ENCODE measurements at regions not wholly inside any gene's neighbourhood (a gene's known extent, or its start where the extent isn't known, plus 50 kb on each side); places are given as distances from the start of the nearest gene placed in this dataset.

DNA sequence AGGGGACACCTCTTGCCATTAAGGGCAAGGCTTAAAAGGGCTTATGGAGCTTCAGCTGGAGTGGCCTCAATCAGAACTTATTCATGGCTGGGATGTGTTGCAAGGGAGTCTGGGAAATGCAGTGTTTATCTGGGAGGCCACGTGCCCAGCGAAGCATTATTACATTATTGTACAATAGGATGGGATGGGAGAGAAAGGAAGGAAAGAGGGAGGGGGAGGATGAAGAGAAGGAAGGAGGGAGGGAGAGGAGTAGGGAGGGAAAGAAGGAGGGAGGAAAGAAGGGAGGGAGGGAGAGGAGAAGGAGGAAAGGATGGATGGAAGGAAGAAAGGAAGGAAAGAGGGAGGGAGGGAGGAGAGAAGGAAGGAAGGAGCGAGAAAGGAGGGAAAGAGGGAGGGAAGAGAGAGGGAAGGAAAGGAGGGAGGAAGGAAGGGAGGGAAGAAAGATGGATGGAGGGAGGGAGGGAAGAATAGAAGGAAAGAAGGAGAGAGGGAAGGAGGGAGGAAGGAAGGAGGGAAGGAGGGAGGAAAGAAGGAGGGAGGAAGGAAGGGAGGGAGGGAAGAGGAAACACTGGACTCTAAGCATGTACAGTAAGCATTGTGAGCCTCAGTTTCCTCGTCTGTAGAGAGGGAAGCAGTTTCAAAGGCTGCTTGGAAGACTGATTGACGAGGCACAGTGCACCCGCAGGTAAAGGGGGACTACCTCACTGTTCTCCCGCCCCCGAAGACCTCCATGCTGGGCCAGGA lies 62.2 kb downstream of the MYEOV start:
- Histone ChIP-seq H3K4me1 (ENCODE audit: control insufficient read depth in 2 of 2, insufficient read depth in 2 of 2, low read length in 1 of 2) (peaks cover 0 to 17% of the 10 kb centered on the region in 2 donors), H3K9me3 (ENCODE audit: control insufficient read depth in 2 of 2, insufficient read depth in 1 of 2, low read depth in 1 of 2, low read length in 1 of 2) (no peaks in the 10 kb centered on the region), H3K27me3 (ENCODE audit: control insufficient read depth in 1 of 2, insufficient read depth in 2 of 2, low read length in 2 of 2) (no peaks in the 10 kb centered on the region), H3K36me3 (ENCODE audit: control insufficient read depth in 2 of 2, insufficient read depth in 2 of 2, low read length in 1 of 2) (peaks cover 0 to 2% of the 10 kb centered on the region in 2 donors), H3K27ac (ENCODE audit: low read depth in 2 of 2, low read length in 1 of 2) (no peak overlapping the region), H3K4me3 (ENCODE audit: low read depth in 1 of 2, low read length in 2 of 2) (no peak overlapping the region)
- WGBS, 2 donors = 81% methylated on average over 8 of the region's 8 CpGs

- Histone ChIP-seq H3K36me3 (ENCODE audit: control insufficient read depth in 2 of 2, insufficient read depth in 2 of 2, low read length in 1 of 2) (peaks cover 0 to 2% of the 10 kb centered on the region in 2 donors), H3K4me1 (ENCODE audit: control insufficient read depth in 2 of 2, insufficient read depth in 2 of 2, low read length in 1 of 2) (peaks cover 2 to 14% of the 10 kb centered on the region in 2 donors), H3K27me3 (ENCODE audit: control insufficient read depth in 1 of 2, insufficient read depth in 2 of 2, low read length in 2 of 2) (no peaks in the 10 kb centered on the region), H3K27ac (ENCODE audit: low read depth in 2 of 2, low read length in 1 of 2) (no peak overlapping the region), H3K4me3 (ENCODE audit: low read depth in 1 of 2, low read length in 2 of 2) (no peak overlapping the region), H3K9me3 (ENCODE audit: control insufficient read depth in 2 of 2, insufficient read depth in 1 of 2, low read depth in 1 of 2, low read length in 1 of 2) (no peaks in the 10 kb centered on the region)
- WGBS, 2 donors = 81 to 84% methylated on average over 15 of the region's 15 CpGs
Observed at GRCh38 chr11:69356703-69357457, 62.9 kb downstream of the MYEOV start.

DNA sequence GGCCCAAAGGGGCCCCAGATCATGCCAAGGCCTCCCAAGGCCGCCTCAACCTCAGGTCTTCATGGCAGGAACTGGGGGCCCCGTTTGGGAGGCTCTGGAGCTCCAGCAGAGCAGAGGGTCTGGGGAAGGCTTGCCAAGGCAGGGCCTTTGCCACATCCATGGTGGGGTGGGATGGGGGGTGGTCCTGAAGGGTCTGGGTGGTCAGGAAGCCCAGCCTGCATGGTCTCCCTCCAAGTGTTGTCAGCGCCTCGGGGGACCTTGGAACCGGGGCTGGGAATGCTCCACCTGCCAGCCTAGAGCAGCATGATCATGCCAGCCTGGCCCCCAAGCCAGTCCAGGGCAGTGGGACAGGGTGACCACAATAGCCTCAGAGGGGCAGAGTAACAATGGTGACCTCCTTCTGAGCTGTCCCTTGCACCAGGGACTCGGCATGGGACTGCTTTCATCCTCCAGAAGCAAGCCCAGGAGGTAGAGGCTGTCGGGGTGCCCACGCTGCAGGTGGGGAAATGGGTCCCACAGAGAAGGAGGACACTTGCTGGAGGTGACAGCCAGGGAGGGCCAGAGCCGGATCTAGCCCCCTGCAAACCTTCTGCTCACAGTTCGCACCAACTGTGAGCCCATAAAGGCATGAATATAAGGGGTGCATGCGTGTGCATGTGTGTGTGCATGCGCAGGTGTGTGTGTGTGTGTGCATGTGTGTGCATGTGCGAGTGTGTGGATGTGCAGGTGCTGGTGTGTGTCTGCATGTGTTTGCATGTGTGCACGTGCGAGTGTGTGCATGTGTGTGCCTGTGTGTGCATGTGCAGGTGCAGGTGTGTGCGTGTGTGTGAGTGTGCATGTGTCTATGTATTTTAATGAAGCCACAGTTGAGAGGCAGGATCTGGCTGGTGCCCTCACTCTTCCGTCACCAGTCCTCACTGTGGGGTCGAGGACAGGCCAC lies 63.8 kb downstream of the MYEOV start:
- H3K4me1 ChIP-seq (ENCODE audit: control insufficient read depth in 2 of 2, insufficient read depth in 2 of 2, low read length in 1 of 2) = peaks cover 2 to 9% of the 10 kb centered on the region in 2 donors
- H3K9me3 ChIP-seq (ENCODE audit: control insufficient read depth in 2 of 2, insufficient read depth in 1 of 2, low read depth in 1 of 2, low read length in 1 of 2) = no peaks in the 10 kb centered on the region
- 82 to 87% methylated on average over 18 of the region's 18 CpGs for WGBS, 2 donors
- no peaks in the 10 kb centered on the region for H3K27me3 ChIP-seq (ENCODE audit: control insufficient read depth in 1 of 2, insufficient read depth in 2 of 2, low read length in 2 of 2)
- no peak overlapping the region for H3K27ac ChIP-seq (ENCODE audit: low read depth in 2 of 2, low read length in 1 of 2)
- no peak overlapping the region for H3K4me3 ChIP-seq (ENCODE audit: low read depth in 1 of 2, low read length in 2 of 2)
- no peaks in the 10 kb centered on the region for H3K36me3 ChIP-seq (ENCODE audit: control insufficient read depth in 2 of 2, insufficient read depth in 2 of 2, low read length in 1 of 2)

DNA sequence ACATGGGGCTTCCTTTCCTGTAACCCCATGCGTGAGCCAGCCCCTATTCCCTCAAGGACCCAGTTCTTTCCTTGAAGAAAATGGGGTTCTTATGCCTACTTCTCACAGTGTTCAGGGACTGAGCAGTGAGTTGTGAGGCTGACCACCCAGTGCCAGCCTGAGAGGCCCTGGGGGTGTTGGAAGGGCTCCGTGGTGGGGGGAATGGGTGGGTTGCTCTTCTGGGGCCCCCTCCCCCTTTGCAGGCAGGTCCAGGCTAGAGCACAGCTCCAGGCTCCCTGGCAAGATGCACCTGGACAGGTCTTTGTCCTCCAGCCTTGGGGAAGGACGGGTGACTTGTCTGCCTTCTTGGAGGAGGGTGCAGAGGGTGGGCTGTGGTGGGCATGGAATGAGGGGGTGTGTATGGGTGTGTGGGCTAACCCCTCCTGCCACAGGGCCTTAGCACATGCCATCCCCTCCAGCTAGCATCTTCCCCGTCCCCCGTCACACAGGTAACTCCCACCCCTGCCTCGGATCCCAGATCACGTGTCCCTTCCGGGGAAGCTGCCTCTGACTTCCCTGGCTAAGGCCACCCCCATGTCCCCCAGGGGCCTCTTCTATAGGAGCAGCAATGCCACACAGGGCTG lies 64.6 kb downstream of the MYEOV start:
- no peak overlapping the region for H3K4me3 ChIP-seq (ENCODE audit: low read depth in 1 of 2, low read length in 2 of 2)
- no peak overlapping the region for H3K27ac ChIP-seq (ENCODE audit: low read depth in 2 of 2, low read length in 1 of 2)
- peaks cover 2 to 5% of the 10 kb centered on the region in 2 donors for H3K4me1 ChIP-seq (ENCODE audit: control insufficient read depth in 2 of 2, insufficient read depth in 2 of 2, low read length in 1 of 2)
- H3K27me3 ChIP-seq (ENCODE audit: control insufficient read depth in 1 of 2, insufficient read depth in 2 of 2, low read length in 2 of 2) = no peaks in the 10 kb centered on the region
- WGBS, 2 donors = 86 to 88% methylated on average over 8 of the region's 8 CpGs
- no peaks in the 10 kb centered on the region for H3K36me3 ChIP-seq (ENCODE audit: control insufficient read depth in 2 of 2, insufficient read depth in 2 of 2, low read length in 1 of 2)
- H3K9me3 ChIP-seq (ENCODE audit: control insufficient read depth in 2 of 2, insufficient read depth in 1 of 2, low read depth in 1 of 2, low read length in 1 of 2) = no peaks in the 10 kb centered on the region

DNA sequence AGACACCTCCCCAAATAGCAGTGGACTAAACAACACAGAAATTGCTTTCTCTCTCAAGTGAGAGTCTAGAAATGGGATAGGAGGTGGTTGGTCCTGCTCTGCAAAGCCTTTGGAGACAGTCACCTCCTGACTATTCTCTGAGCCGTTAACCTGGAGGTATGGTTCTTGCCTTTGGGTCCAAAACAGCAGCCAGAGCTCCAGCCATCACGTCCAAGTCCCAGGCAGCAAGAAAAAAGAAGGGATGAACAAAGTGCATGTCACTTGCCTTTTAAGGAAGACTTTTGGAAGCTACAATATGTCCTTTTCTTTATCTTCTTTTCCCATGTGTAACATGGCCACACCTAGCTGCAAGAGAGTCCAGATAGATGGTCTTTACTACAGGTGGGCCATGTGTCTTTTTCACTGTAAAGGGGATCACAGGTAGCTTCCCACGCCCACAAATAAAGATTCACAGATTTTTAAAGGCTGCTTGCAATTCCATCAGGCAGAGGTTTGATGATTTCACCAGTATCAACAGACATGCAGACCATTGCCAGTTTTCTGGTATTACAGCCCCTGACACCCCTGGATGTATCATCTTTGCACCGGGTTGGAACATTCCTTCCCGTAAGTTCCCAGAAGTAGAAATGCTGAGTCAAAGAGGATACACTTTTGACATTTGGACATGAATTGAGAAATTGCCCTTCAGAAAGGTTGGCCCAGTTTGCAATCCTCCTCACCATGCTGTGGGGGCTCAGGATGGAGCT lies 66.0 kb downstream of the MYEOV start:
- 72 to 76% methylated on average over 5 of the region's 5 CpGs for WGBS, 2 donors
- Histone ChIP-seq H3K4me1 (ENCODE audit: control insufficient read depth in 2 of 2, insufficient read depth in 2 of 2, low read length in 1 of 2) (peaks cover 0 to 2% of the 10 kb centered on the region in 2 donors), H3K27me3 (ENCODE audit: control insufficient read depth in 1 of 2, insufficient read depth in 2 of 2, low read length in 2 of 2) (no peaks in the 10 kb centered on the region), H3K36me3 (ENCODE audit: control insufficient read depth in 2 of 2, insufficient read depth in 2 of 2, low read length in 1 of 2) (no peaks in the 10 kb centered on the region), H3K27ac (ENCODE audit: low read depth in 2 of 2, low read length in 1 of 2) (no peak overlapping the region), H3K9me3 (ENCODE audit: control insufficient read depth in 2 of 2, insufficient read depth in 1 of 2, low read depth in 1 of 2, low read length in 1 of 2) (no peaks in the 10 kb centered on the region), H3K4me3 (ENCODE audit: low read depth in 1 of 2, low read length in 2 of 2) (no peak overlapping the region)

- no peaks in the 10 kb centered on the region for H3K27me3 ChIP-seq (ENCODE audit: control insufficient read depth in 1 of 2, insufficient read depth in 2 of 2, low read length in 2 of 2)
Observed at GRCh38 chr11:69360606-69361005, 66.7 kb downstream of the MYEOV start.

DNA sequence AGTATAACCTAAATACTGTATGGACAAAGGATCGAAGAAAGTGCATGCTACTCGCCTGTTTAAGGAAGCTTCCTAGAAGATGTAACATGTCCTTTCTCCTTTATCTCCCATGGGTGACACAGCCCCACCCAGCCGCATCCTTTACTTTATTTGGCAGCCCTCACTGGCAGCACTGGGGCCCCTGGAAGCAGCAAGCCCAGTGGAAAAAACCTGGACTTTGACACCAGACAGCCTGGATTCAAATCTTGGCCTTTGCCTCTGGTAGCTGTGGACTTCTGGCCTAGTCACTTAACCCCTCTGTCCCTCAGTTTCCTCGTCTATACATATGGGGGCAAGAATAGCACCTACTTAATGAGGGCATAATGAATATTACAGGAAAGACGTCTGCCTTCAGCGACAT lies 67.1 kb downstream of the MYEOV start:
- no peaks in the 10 kb centered on the region for H3K27me3 ChIP-seq (ENCODE audit: control insufficient read depth in 1 of 2, insufficient read depth in 2 of 2, low read length in 2 of 2)

More at GRCh38 chr11:69360606-69361005, 66.7 kb downstream of the MYEOV start:
- Histone ChIP-seq H3K36me3 (ENCODE audit: control insufficient read depth in 2 of 2, insufficient read depth in 2 of 2, low read length in 1 of 2) (no peaks in the 10 kb centered on the region), H3K4me3 (ENCODE audit: low read depth in 1 of 2, low read length in 2 of 2) (no peak overlapping the region), H3K4me1 (ENCODE audit: control insufficient read depth in 2 of 2, insufficient read depth in 2 of 2, low read length in 1 of 2) (peaks cover 0 to 2% of the 10 kb centered on the region in 2 donors), H3K9me3 (ENCODE audit: control insufficient read depth in 2 of 2, insufficient read depth in 1 of 2, low read depth in 1 of 2, low read length in 1 of 2) (no peaks in the 10 kb centered on the region), H3K27ac (ENCODE audit: low read depth in 2 of 2, low read length in 1 of 2) (no peak overlapping the region)
- 90% methylated on average over 3 of the region's 3 CpGs for WGBS, 2 donors

DNA sequence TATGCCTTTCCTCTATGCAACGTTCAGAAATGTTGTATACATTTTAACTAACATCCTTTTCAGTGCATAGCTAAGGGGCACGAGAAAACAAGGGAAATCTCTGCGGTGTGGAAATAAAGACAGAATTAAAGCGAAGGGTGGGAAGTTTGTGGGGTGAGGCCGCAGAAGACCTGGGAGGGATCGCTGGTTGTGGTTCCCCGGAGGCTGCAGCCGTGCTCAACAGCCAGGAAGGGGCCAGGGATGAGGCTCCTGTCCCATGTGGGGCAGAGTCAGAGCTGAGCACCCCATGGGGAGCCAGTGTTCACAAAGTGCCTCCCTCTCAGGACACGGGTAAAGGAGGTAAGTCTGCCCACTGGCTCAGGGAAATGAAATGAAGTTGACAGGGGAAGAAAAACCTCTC lies 67.5 kb downstream of the MYEOV start:
- Histone ChIP-seq H3K9me3 (ENCODE audit: control insufficient read depth in 2 of 2, insufficient read depth in 1 of 2, low read depth in 1 of 2, low read length in 1 of 2) (no peaks in the 10 kb centered on the region), H3K27ac (ENCODE audit: low read depth in 2 of 2, low read length in 1 of 2) (no peak overlapping the region), H3K36me3 (ENCODE audit: control insufficient read depth in 2 of 2, insufficient read depth in 2 of 2, low read length in 1 of 2) (no peaks in the 10 kb centered on the region), H3K27me3 (ENCODE audit: control insufficient read depth in 1 of 2, insufficient read depth in 2 of 2, low read length in 2 of 2) (no peaks in the 10 kb centered on the region), H3K4me1 (ENCODE audit: control insufficient read depth in 2 of 2, insufficient read depth in 2 of 2, low read length in 1 of 2) (peaks cover 0 to 2% of the 10 kb centered on the region in 2 donors), H3K4me3 (ENCODE audit: low read depth in 1 of 2, low read length in 2 of 2) (no peak overlapping the region)
- WGBS, 2 donors = 88 to 89% methylated on average over 9 of the region's 9 CpGs

More for the DNA sequence above, 67.1 kb downstream of the MYEOV start:
- H3K9me3 ChIP-seq (ENCODE audit: control insufficient read depth in 2 of 2, insufficient read depth in 1 of 2, low read depth in 1 of 2, low read length in 1 of 2) = no peaks in the 10 kb centered on the region
- no peaks in the 10 kb centered on the region for H3K36me3 ChIP-seq (ENCODE audit: control insufficient read depth in 2 of 2, insufficient read depth in 2 of 2, low read length in 1 of 2)
- WGBS, 2 donors = 85% methylated on average over 6 of the region's 6 CpGs
- H3K27ac ChIP-seq (ENCODE audit: low read depth in 2 of 2, low read length in 1 of 2) = no peak overlapping the region
- H3K4me3 ChIP-seq (ENCODE audit: low read depth in 1 of 2, low read length in 2 of 2) = no peak overlapping the region
- H3K4me1 ChIP-seq (ENCODE audit: control insufficient read depth in 2 of 2, insufficient read depth in 2 of 2, low read length in 1 of 2) = peaks cover 0 to 2% of the 10 kb centered on the region in 2 donors

All from esophagus (tissue), 2 donors.